GM19023 (cell line): ENCODE measurements at regions not wholly inside any gene's neighbourhood (a gene's known extent, or its start where the extent isn't known, plus 50 kb on each side); places are given as distances from the start of the nearest gene placed in this dataset.
"Not testable (repeated sequence)": the region's sequence is repeated elsewhere in the genome, so short reads cannot be mapped to it uniquely, and the experiment has no call there.

Experiments used
- ATAC-seq: cut with Tn5 transposase; IDR thresholded peaks from one replicate; pipeline ENCODE4 v1.9.1; 2021; ENCODE audit warnings: mild to moderate bottlenecking, moderate library complexity; ENCODE audit not compliant: unreplicated experiment

DNA sequence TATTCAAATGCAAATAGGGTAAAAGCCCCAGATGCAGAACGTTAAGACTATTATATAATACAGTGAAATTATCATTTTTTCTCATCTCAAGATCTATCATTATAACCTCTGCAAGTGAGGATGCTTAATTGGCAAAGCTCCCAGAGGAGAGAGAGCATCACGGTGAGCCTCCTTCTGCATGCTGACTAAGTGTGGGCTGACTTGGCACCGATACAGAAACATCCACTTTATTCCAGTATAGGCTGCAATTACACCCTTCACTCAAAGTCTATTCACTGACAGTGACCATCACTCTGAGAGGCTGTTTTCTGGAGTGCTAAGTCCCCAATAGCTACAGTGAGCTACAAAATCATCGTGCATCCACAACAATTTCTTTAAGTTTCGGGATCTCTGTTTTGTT is 171.1 kb upstream of the NBPF9 start:
- not testable (repeated sequence) for ATAC-seq

DNA sequence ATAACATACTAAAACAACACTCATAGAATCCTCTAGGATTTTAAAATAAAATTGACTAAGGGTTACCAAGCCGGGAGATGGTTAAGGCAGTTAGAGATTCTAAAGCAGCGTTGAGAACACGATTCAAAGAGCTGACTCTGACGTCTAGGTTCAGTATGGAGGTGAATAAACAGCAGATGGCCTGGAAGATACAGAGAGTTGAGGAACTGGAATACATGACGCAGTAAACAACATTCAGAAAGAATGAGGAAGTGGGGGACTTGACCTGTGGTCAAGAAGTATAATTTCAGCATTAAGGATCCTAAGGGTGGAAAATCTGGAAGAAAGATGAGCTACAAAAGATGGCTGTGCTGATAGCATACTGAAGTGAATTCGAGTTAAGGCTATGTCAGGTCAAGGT is 172.5 kb upstream of the NBPF9 start:
- ATAC-seq = not testable (repeated sequence)

DNA sequence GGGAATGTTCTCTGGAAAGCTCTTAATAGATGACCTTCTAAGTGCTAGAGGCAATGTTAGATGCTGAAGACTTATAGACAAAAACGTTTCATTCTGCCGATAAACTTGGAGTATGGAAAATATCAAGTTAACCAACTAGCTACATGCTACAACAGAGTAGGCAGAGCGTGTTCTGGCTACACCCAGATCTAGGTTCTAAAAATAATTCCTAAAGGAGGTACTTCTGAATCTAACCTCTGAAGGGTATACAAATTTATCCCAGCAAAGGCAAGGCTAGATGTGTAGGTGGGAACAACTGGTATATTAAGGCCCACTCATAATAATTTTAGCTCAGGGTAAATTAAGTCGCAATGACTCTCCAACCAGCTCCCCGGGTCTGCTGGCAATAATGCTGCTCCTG is 173.1 kb upstream of the NBPF9 start:
- ATAC-seq = not testable (repeated sequence)

DNA sequence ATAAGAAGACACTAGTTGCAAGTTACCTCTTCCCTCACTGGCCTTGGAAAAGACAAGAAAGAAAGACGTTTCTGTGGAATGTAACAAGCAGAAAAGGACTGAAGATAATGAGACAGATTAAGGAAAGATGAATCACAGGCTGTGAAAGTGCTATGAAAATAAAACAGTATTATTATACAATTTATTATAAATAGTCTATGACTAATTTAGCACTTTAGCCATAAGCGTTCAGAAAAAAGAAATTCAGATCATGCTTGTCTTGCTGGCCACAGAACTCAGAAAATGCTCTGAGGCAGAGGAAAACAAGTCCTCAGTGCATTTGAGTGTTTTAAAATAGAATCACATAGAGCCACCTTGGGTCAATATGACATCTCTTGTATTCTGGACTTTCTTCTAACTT is 174.8 kb upstream of the NBPF9 start:
- not testable (repeated sequence) for ATAC-seq

DNA sequence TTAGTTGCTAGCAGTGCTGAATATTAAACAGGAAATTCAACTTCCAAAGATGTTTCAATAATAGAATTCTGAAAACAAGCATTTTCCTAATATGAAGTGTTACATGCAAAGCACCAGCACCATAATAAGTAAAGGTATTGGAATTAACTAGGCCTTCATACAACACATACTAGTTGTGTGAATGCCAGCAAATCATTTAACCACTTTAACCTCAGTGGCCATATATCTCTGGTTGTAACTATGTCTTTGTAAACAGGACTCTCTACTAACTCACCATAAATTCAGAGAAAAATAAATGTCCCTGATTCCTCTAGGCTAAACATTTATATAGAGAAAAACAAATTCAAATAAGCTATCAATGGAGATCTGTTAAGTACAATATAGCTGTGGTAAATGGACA is 175.7 kb upstream of the NBPF9 start:
- ATAC-seq = not testable (repeated sequence)

DNA sequence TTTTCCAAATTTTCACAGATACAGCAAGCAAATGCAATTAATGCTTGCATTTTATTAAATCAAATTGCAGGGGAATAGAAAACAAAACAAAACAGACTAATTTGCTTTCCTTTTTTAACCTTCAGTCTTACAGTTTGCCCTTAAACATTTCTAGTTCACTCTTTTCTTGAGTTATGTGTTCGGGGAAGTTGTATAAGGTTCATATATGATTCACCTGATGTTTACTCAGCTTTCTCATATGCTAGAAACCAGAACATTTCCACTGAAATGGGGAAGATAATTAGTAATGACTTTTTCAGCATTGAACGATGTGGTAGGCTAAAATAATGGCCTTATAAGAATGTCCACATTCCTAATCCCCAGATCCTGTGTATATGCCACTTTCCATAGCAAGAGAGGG is 176.2 kb upstream of the NBPF9 start:
- ATAC-seq = not testable (repeated sequence)

DNA sequence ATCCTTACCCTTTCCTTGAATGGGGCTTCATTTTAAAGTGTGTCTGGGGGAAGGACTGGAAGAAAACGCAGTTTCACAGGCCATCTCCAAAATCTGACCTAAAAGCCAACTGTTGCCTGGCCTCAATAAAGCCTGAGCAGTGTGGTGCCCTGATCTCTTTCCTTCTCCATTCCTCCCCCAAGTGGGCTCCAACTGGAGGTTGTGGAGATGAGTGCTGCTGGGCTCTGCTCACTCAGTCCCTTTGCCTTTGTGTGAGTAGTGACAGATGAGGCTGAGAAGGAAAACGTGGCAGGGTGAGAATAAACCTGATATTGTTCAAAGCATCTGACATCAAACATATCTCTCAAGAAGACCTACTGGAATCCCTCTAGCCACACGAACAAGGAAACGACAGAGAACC is 181.4 kb upstream of the NBPF9 start:
- not testable (repeated sequence) for ATAC-seq

DNA sequence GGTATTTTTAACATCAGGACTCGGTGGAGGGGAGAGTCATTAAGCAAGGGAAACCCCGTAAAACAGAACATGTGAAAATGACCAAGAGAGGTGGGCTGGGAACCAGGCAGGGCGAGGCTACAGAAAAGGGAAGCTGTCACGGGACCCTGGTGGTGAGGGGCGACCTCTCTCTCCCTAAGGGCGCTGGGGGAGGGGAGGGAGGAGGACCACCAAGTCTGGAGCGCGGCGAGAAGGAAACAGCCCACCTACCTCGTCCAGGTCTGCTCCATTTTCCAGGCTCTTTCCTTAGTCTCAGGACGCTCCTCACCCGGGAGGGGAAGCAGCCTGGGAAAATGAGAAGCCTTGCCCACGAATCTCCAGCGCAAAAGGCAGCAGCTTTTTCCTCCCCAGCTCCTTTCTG is 181.9 kb upstream of the NBPF9 start:
- ATAC-seq = not testable (repeated sequence)

DNA sequence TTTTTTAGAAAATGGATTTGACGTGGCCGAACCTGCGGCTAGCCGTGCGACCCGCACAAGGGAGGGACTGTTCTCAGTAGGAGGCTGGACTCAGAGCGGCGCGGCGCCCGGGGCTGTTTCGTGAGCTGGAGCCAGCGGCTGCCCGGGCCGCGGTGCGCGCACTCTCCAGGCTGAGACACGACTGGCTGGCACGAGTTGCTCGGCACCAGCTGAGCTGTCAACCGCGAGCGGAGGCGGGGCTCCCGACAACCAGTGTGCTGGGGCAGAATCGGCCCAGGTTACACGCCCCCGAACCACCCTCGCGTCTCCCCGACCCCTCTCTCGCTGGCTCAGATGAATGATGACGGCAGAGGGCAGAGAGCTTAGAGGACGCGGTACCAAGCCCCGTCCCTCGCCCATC is 182.3 kb upstream of the NBPF9 start:
- not testable (repeated sequence) for ATAC-seq

DNA sequence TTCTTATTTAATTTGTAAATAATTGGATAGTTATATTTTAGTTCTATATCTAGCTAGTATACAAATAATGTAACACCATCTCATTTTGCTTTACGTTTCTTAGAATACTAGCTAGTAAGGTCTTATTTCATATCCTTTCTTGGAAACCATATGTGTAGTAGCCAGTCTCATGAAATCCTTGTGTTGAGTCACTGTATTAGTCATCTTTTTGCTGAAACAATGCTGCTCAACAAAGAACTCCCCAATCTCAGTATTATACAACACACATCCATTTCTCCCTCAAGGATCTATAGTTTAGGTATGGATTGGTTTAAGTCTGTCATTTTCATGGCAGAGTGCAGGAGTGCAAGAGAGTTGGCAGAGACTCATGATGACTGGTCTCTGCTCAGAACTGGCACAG is 185.2 kb upstream of the NBPF9 start:
- ATAC-seq = not testable (repeated sequence)

DNA sequence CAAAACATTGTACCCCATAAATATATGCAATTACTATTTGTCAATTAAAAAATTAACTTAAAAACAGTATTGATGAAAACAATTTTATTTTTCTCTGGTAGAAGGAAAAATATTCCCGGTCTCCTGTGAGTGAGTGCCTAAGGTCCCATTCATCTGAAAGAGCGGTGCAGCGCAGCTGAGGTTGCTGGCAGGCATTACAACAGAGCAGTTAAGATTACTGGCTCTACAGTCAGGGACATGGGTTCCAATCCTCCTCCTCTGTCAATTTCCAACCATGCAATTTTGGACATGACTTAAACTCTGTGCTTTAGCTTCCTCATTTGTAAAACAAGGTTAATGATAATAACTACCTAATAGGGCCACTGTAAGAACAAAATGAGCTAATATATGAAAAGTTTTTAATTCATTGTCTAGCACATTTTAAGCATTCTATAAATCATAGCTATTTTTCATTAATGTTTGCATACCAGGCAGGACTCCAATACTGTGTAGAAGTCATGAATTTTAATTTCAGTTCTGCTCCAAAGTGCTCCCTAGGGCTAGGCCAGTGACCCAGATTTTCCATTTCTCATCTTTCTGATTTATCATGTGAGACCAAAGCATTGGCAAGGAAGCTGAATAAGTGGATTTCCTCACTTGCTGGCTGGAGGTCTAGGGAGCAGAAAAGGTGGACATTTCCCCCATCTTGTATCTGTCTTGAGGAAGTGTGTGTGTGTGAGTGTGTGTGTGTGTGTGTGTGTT is 174.2 kb upstream of the NBPF19 start:
- ATAC-seq = not testable (repeated sequence)

DNA sequence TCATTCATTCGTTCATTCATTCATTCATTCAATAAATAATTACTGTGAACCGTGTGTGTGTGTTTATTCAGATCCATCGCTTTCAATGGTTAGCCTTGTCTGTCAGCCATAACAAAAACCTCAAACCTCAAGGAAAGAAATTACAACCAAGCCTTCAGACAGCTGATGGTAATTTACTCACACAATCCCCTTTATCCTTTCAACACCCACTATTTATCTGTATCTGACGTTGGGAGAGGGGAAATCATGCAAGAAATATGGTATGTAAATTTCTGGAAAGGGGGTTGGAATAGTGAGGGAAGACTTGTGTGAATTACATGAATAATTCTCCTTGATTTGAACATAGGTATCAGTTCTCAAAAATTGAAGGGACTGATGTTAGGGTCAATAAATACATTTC is 173.6 kb upstream of the NBPF19 start:
- not testable (repeated sequence) for ATAC-seq

DNA sequence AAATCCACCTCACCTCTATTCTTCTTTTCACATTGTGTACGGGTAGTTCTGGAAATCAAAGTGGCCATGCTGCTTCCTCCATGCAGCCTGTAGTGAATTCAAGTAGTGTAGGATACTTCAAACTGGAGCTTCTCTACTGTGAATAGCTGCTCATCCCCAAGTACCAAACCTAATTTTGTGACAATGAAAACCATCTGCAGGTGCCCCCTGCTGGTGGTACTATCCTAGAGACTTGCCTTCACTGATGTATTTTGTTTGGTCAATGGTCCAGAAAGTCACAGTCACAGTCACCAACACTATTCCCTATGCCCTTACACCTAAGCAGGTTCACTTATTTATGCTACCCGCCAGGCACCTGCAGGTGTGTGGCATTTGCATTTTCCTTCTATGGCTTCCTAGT is 170.0 kb upstream of the NBPF19 start:
- not testable (repeated sequence) for ATAC-seq

DNA sequence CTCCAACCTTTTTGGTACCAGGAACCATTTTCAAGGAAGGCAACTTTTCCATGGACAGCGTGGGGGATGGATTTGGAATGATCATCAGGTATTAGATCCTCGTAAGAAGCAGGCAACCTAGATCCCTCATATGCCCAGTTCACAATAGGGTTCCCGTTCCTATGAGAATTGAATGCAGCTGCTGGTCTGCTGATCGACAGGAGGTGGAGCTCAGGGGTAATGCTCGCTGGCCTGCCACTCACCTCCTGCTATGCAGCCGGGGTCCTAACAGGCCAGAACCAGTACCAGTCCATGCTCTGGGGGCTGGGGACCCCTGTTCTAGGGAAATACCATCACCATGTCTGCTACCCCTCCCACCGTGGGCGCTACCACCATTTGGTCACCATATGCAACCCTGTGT is 167.2 kb upstream of the NBPF19 start:
- not testable (repeated sequence) for ATAC-seq

DNA sequence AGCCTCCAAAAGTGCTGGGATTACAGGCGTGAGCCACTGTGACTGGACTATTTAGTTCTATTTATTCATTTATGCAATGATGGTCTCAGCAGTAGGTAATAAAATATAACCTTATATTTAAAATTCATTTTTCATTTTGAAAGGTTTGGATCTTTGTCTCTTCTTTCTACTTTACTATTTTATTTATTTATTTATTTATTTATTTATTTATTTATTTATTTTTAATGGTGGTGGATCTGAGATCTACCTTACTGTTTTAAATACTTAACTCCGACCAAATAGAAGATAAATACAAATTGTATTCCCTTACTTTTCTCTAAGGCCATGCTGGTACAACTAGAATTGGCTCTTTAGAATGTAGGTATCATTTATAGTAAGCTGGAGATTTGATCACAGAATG is 159.9 kb upstream of the NBPF19 start:
- not testable (repeated sequence) for ATAC-seq

DNA sequence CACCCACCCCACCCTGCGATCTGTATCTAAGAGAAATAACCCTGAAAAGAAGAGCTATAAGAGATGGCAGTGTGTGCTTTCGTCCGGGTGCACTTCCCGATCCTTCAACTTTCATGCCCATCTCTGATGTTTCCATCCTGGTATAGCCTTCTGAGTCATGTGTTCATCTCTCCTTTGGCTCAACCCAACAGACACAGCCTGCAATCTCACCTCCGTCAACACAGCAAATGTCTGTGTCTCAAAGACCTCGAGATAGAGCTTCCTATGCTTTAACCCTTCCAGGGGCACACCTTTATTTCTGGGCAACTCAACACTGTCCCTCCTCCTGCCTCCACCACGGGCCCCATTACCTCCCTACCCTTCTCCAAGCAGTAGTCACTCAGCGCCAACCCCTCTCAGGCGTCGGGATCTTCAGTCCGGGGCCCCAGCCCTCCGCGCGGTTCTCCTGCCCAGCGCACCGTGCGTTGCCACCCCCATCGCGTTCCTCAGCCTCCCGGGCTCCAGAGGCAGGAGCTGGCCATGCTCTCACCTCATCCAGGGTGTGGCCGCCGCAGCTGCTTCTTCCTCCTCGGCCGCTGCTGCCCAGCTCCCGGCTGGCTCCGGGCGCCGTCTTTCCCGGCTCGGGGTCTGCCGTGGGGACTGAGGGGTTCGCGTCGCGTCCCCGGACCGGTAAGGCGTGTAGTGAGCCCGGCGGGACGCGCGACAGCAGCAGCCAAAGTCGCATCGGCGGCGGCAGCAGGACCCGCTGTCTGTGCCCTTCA is 153.7 kb upstream of the NBPF19 start:
- ATAC-seq = not testable (repeated sequence)

DNA sequence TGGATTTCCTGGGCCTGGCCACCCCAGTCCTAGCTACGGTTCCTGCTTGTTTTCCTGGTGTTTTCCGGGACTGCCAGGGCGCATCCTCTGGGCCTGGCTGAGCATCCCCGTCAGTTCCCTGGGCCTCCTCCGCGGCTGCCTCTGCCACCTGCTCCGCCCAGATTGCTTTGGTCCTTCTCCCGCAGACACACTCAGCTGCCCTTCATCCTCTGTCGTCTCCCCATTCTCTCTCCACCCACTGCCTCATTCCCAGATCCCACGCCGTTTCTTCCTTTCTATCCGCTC is 153.2 kb upstream of the NBPF19 start:
- not testable (repeated sequence) for ATAC-seq

DNA sequence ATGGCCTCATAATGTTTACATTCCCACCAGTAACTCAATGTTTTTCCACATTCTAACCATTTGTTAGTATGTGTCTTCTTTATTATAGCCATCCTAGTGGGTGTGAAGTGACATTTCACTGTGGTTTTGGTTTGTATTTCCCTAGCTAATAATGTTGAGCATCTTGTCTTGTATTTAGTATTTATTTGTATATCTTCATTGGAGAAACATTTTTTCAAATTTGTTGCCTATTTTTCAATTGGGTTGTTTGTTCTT is 144.8 kb upstream of the NBPF19 start:
- not testable (repeated sequence) for ATAC-seq

DNA sequence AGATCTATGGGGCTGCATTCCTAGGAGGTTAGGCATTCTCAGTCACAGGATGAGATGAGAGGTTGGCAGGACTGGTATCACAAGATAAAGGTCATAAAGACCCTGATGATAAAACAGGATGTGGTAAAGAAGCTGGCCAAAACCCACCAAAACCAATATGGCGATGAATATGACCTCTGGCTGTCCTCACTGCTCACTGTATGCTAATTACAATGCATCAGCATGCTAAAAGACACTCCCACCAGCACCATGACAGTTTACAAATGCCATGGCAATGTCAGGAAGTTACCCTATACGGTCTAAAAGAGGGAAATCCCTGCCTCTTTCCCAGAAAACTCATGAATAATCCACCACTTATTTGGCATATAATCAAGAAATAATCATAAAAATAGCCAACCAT is 138.8 kb upstream of the NBPF19 start:
- ATAC-seq = not testable (repeated sequence)

DNA sequence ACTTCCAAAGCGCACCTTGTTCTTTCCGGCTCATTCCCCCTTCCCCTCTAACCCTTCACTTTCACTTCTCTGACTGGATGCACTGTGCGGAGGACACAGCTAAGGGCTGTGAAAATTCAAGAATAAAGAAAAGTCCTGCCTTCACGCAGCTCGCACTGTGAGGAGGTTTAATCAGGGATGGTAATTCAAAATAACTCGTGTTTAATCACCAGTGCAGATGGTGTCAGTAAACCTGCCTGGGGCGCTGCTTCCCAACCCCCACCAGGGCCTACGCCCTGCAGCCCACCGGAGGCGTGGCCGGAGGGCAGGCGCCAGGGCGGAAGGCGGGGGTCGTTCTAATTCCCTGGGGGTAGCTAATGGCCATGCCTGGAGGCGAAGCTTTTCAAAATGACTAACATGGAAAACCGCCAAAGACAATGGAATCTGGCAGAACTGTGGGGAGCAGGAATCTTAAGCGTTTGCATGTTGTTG is 136.6 kb upstream of the NBPF19 start:
- not testable (repeated sequence) for ATAC-seq

DNA sequence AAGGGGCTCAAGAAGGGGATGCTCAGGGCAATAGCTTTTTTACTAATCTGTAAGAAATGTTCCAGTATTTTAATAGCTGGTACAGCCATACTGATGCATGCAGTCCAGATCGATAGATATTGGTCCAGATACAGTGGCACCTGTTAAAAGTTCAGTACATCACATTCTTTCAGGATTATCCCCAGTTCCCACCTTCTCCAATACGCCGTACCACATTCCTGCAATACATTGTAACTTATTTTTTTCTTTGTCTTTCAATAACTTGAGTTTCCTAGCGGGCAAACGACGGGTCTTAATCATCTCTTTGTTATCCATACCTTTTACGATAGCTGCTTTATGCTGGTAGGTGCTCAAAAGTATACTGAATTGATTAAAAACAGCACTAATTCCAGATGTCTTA is 136.1 kb upstream of the NBPF19 start:
- not testable (repeated sequence) for ATAC-seq

DNA sequence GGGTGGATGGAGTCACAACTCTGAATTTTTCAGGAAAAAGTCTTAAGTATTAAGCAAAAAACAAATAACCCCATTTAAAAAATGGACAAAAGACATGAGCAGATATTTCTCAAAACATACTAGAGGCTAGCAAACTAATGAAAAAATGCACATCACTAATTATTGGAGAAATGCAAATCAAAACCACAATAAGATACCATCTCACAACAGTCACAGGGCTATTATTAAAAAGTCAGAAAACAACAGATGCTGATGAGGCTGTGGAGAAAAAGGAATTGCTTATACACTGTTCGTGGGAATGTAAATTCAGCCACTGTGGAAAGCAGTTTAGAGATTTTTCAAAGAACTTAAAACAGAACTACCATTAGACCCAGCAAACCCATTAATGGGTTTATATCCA is 125.4 kb upstream of the NBPF19 start:
- ATAC-seq = not testable (repeated sequence)

DNA sequence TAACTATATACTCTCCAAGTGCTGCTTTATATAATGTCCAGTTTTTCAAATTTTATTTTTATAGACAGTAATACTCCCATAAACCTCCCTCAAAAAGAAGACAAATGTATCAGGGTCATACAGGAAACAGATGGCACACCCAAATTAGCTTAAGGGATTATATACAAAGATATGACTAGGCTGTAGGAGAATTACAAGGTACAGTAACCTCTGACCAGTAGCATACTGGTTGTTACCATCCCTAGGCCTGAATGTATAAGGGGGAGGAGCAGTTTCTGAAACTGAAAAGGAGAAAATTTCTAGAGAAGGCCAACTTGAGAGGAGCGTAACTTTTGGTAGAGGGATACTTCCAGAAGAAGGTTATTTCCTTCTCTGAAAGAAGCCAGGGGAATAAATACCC is 122.6 kb upstream of the NBPF19 start:
- not testable (repeated sequence) for ATAC-seq
